ENCODE measurements at regions not wholly inside any gene's neighbourhood (a gene's known extent, or its start where the extent isn't known, plus 50 kb on each side); places are given as distances from the start of the nearest gene placed in this dataset.

DNA sequence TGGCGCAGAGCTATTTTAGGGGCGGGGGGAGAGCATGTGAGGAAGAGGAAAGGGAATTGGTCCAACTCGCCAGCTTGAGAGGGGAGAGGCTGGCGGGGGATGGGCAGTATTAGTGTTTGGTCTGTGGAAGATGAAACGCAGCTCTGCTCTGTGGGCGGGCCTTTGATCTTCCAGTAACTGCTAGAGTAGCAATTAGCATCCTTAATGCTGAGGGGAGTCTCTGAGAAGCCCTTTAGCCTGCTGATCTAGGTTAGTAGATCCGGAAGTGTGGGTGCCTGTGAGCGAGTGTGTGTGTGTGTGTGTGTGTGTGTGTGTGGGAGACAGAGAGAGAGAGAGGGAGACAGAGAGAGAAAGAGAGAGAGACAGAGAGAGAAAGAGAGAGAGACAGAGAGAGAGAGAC, 117.2 kb upstream of the BACH2 start:
- TF ChIP-seq, protein P1, sequence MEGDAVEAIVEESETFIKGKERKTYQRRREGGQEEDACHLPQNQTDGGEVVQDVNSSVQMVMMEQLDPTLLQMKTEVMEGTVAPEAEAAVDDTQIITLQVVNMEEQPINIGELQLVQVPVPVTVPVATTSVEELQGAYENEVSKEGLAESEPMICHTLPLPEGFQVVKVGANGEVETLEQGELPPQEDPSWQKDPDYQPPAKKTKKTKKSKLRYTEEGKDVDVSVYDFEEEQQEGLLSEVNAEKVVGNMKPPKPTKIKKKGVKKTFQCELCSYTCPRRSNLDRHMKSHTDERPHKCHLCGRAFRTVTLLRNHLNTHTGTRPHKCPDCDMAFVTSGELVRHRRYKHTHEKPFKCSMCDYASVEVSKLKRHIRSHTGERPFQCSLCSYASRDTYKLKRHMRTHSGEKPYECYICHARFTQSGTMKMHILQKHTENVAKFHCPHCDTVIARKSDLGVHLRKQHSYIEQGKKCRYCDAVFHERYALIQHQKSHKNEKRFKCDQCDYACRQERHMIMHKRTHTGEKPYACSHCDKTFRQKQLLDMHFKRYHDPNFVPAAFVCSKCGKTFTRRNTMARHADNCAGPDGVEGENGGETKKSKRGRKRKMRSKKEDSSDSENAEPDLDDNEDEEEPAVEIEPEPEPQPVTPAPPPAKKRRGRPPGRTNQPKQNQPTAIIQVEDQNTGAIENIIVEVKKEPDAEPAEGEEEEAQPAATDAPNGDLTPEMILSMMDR (conservative IDR thresholded peaks at IDR 0.05; ENCODE audit: low read depth in 2 of 2): no peak
- no peak for TF ChIP-seq EZH2 (IDR thresholded peaks at IDR 0.05; ENCODE audit: low read depth, unreplicated experiment)
- no peak for TF ChIP-seq POLR2AphosphoS5 (IDR thresholded peaks at IDR 0.05; ENCODE audit: low read depth)
- TF ChIP-seq, protein P2, sequence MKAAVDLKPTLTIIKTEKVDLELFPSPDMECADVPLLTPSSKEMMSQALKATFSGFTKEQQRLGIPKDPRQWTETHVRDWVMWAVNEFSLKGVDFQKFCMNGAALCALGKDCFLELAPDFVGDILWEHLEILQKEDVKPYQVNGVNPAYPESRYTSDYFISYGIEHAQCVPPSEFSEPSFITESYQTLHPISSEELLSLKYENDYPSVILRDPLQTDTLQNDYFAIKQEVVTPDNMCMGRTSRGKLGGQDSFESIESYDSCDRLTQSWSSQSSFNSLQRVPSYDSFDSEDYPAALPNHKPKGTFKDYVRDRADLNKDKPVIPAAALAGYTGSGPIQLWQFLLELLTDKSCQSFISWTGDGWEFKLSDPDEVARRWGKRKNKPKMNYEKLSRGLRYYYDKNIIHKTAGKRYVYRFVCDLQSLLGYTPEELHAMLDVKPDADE (IDR thresholded peaks at IDR 0.05): no peak
- TF ChIP-seq, protein P3, sequence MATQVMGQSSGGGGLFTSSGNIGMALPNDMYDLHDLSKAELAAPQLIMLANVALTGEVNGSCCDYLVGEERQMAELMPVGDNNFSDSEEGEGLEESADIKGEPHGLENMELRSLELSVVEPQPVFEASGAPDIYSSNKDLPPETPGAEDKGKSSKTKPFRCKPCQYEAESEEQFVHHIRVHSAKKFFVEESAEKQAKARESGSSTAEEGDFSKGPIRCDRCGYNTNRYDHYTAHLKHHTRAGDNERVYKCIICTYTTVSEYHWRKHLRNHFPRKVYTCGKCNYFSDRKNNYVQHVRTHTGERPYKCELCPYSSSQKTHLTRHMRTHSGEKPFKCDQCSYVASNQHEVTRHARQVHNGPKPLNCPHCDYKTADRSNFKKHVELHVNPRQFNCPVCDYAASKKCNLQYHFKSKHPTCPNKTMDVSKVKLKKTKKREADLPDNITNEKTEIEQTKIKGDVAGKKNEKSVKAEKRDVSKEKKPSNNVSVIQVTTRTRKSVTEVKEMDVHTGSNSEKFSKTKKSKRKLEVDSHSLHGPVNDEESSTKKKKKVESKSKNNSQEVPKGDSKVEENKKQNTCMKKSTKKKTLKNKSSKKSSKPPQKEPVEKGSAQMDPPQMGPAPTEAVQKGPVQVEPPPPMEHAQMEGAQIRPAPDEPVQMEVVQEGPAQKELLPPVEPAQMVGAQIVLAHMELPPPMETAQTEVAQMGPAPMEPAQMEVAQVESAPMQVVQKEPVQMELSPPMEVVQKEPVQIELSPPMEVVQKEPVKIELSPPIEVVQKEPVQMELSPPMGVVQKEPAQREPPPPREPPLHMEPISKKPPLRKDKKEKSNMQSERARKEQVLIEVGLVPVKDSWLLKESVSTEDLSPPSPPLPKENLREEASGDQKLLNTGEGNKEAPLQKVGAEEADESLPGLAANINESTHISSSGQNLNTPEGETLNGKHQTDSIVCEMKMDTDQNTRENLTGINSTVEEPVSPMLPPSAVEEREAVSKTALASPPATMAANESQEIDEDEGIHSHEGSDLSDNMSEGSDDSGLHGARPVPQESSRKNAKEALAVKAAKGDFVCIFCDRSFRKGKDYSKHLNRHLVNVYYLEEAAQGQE (IDR thresholded peaks at IDR 0.05; ENCODE audit: unreplicated experiment): no peak
- TF ChIP-seq EZH2phosphoT487 (IDR thresholded peaks at IDR 0.05; ENCODE audit: unreplicated experiment): no peak
- 0 out of 2 replicates have a peak, but pooled peaks have one; percentile 15 for TF ChIP-seq CREB1 (CRISPR knock-in tag; IDR thresholded peaks at IDR 0.05; ENCODE audit: low read depth)
- TF ChIP-seq NANOG (IDR thresholded peaks at IDR 0.05; ENCODE audit: borderline replicate concordance): no peak
- no peak for TF ChIP-seq JUNB (IDR thresholded peaks at IDR 0.05; ENCODE audit: unreplicated experiment)
- TF ChIP-seq STAT1 (IDR thresholded peaks at IDR 0.05; ENCODE audit: unreplicated experiment): no peak
- no peak for TF ChIP-seq ZNF114 (CRISPR knock-in tag; IDR thresholded peaks at IDR 0.05)
